ENCODE measurements at regions not wholly inside any gene's neighbourhood (a gene's known extent, or its start where the extent isn't known, plus 50 kb on each side); places are given as distances from the start of the nearest gene placed in this dataset.

- H3K4me3 ChIP-seq (ENCODE audit: low read depth, low read length), result no peak overlapping the region
- no peak for TF ChIP-seq CTCF (IDR thresholded peaks at IDR 0.05; ENCODE audit: insufficient read depth, low read length, severe bottlenecking)
- no peaks in the 10 kb centered on the region for H3K27me3 ChIP-seq (ENCODE audit: control insufficient read depth, insufficient read depth, low read length)
- no peaks in the 10 kb centered on the region for H3K36me3 ChIP-seq (ENCODE audit: control insufficient read depth, insufficient read depth, low read length)
- no peak for DNase-seq (ENCODE audit: low read depth)
- FAIRE-seq, result no peak
Observed at GRCh38 chr22:49382451-49382735, 445.3 kb downstream of the BRD1 start.

- no peaks in the 10 kb centered on the region for H3K27me3 ChIP-seq (ENCODE audit: control insufficient read depth, insufficient read depth, low read length)
- FAIRE-seq, result peak; percentile 70
- TF ChIP-seq CTCF (IDR thresholded peaks at IDR 0.05; ENCODE audit: insufficient read depth, low read length, severe bottlenecking), result no peak
- no peak overlapping the region for H3K4me3 ChIP-seq (ENCODE audit: low read depth, low read length)
- DNase-seq (ENCODE audit: low read depth), result no peak
- H3K36me3 ChIP-seq (ENCODE audit: control insufficient read depth, insufficient read depth, low read length), result no peaks in the 10 kb centered on the region
Observed at GRCh38 chr22:49381595-49382450, 445.9 kb downstream of the BRD1 start.

GRCh38 chr22:49380828-49381114, 446.9 kb downstream of the BRD1 start:
- TF ChIP-seq CTCF (IDR thresholded peaks at IDR 0.05; ENCODE audit: insufficient read depth, low read length, severe bottlenecking), result no peak
- no peaks in the 10 kb centered on the region for H3K36me3 ChIP-seq (ENCODE audit: control insufficient read depth, insufficient read depth, low read length)
- FAIRE-seq, result no peak
- H3K4me3 ChIP-seq (ENCODE audit: low read depth, low read length), result no peak overlapping the region
- no peak for DNase-seq (ENCODE audit: low read depth)
- no peaks in the 10 kb centered on the region for H3K27me3 ChIP-seq (ENCODE audit: control insufficient read depth, insufficient read depth, low read length)

GRCh38 chr22:49380095-49380827, 447.4 kb downstream of the BRD1 start:
- peak; percentile 95 for FAIRE-seq
- Histone ChIP-seq H3K4me3 (ENCODE audit: low read depth, low read length) (no peak overlapping the region), H3K36me3 (ENCODE audit: control insufficient read depth, insufficient read depth, low read length) (no peaks in the 10 kb centered on the region), H3K27me3 (ENCODE audit: control insufficient read depth, insufficient read depth, low read length) (no peaks in the 10 kb centered on the region)
- no peak for TF ChIP-seq CTCF (IDR thresholded peaks at IDR 0.05; ENCODE audit: insufficient read depth, low read length, severe bottlenecking)
- no peak for DNase-seq (ENCODE audit: low read depth)

- TF ChIP-seq CTCF (IDR thresholded peaks at IDR 0.05; ENCODE audit: insufficient read depth, low read length, severe bottlenecking), result no peak
- Histone ChIP-seq H3K27me3 (ENCODE audit: control insufficient read depth, insufficient read depth, low read length) (no peaks in the 10 kb centered on the region), H3K36me3 (ENCODE audit: control insufficient read depth, insufficient read depth, low read length) (no peaks in the 10 kb centered on the region), H3K4me3 (ENCODE audit: low read depth, low read length) (no peak overlapping the region)
- DNase-seq (ENCODE audit: low read depth), result no peak
- FAIRE-seq, result no peak
Observed at GRCh38 chr22:49377306-49377705, 450.4 kb downstream of the BRD1 start.

Measured in bronchial epithelial cell (primary cell).